NCI-H460 (cell line): ENCODE measurements at regions not wholly inside any gene's neighbourhood (a gene's known extent, or its start where the extent isn't known, plus 50 kb on each side); places are given as distances from the start of the nearest gene placed in this dataset.
"Not testable (repeated sequence)": the region's sequence is repeated elsewhere in the genome, so short reads cannot be mapped to it uniquely, and the experiment has no call there.

Experiments
- DNase-seq: peaks from one replicate; pipeline ENCODE4 v3.0.0-alpha.2; 2016; ENCODE audit warnings: low read depth; ENCODE audit errors: extremely low read depth

- DNase-seq = not testable (repeated sequence)
These were observed 167.6 kb upstream of the CXXC4 start for GRCh38 chr4:104662269-104662668.

GRCh38 chr4:104677116-104677515, 182.4 kb upstream of the CXXC4 start:
- DNase-seq = no peak

GRCh38 chr4:104682311-104682710, 187.6 kb upstream of the CXXC4 start:
- no peak for DNase-seq

- no peak for DNase-seq
These were observed 199.0 kb upstream of the CXXC4 start for GRCh38 chr4:104693601-104694201.

GRCh38 chr4:104716584-104716983, 221.9 kb upstream of the CXXC4 start:
- no peak for DNase-seq

- no peak for DNase-seq
These were observed 225.0 kb upstream of the CXXC4 start for GRCh38 chr4:104719539-104720230.

- no peak for DNase-seq
These were observed 227.8 kb upstream of the CXXC4 start for GRCh38 chr4:104722467-104722866.

GRCh38 chr4:104726002-104726401, 231.3 kb upstream of the CXXC4 start:
- DNase-seq = no peak

GRCh38 chr4:104727643-104728042, 232.9 kb upstream of the CXXC4 start:
- DNase-seq = no peak

GRCh38 chr4:104728380-104729122, 233.9 kb upstream of the CXXC4 start:
- peak; percentile 23 for DNase-seq

- DNase-seq = no peak
These were observed 238.1 kb upstream of the CXXC4 start for GRCh38 chr4:104732766-104733165.

- DNase-seq = no peak
These were observed 240.5 kb upstream of the CXXC4 start for GRCh38 chr4:104735174-104735573.

- no peak for DNase-seq
These were observed 245.5 kb upstream of the CXXC4 start for GRCh38 chr4:104740161-104740560.

- DNase-seq = no peak
These were observed 248.5 kb upstream of the CXXC4 start for GRCh38 chr4:104743215-104743653.

GRCh38 chr4:104747635-104748034, 252.9 kb upstream of the CXXC4 start:
- no peak for DNase-seq

- DNase-seq = peak; percentile 3
These were observed 254.4 kb upstream of the CXXC4 start for GRCh38 chr4:104749062-104749461.

GRCh38 chr4:104750008-104750407, 255.3 kb upstream of the CXXC4 start:
- no peak for DNase-seq

GRCh38 chr4:104751468-104751867, 256.8 kb upstream of the CXXC4 start:
- no peak for DNase-seq

GRCh38 chr4:104752337-104752736, 257.6 kb upstream of the CXXC4 start:
- DNase-seq = no peak

GRCh38 chr4:104756837-104757236, 262.1 kb upstream of the CXXC4 start:
- DNase-seq = no peak

GRCh38 chr4:104758574-104758973, 263.9 kb upstream of the CXXC4 start:
- DNase-seq = no peak
